Neural cell (in vitro differentiated cells): ENCODE measurements at regions not wholly inside any gene's neighbourhood (a gene's known extent, or its start where the extent isn't known, plus 50 kb on each side); places are given as distances from the start of the nearest gene placed in this dataset.

Source experiments
- H2AFZ ChIP-seq: fragments of 200-600, 300-800 bp; sonication (generic), shearing (Covaris generic); 2 replicates; pipeline ENCODE4 v1.6.0; 2014; ENCODE audit warnings: low read depth, mild to moderate bottlenecking, antibody characterized with exemption, low read length, moderate library complexity
- H3F3A ChIP-seq: fragments of 200-600 bp; shearing (Covaris generic); 2 replicates; pipeline ENCODE4 v1.6.1; 2016; ENCODE audit warnings: mild to moderate bottlenecking, moderate library complexity, mixed read lengths, antibody characterized with exemption, low read length; ENCODE audit not compliant: insufficient read depth, poor library complexity, severe bottlenecking
- H3K27ac ChIP-seq: fragments of 200-600, 300-800 bp; sonication (generic), shearing (Covaris generic); 2 replicates; pipeline ENCODE4 v1.5.1; 2014; ENCODE audit warnings: mild to moderate bottlenecking, low read length, moderate library complexity
- H3K27me3 ChIP-seq: fragments of 300-800, 200-600 bp; sonication (generic), shearing (Covaris generic); 2 replicates; pipeline ENCODE4 v1.6.0; 2014; ENCODE audit warnings: mild to moderate bottlenecking, low read depth, low read length, moderate library complexity; ENCODE audit not compliant: insufficient read depth
- H3K36me3 ChIP-seq: fragments of 300-800, 200-600 bp; sonication (generic), shearing (Covaris generic); 2 replicates; pipeline ENCODE4 v1.5.1; 2014; ENCODE audit warnings: mild to moderate bottlenecking, antibody characterized with exemption, low read length, moderate library complexity; ENCODE audit not compliant: insufficient read depth
- H3K4me2 ChIP-seq: fragments of 300-800, 200-600 bp; sonication (generic), shearing (Covaris generic); 2 replicates; pipeline ENCODE4 v1.6.0; 2014; ENCODE audit warnings: mild to moderate bottlenecking, low read length
- H3K4me3 ChIP-seq: fragments of 300-800, 200-600 bp; sonication (generic), shearing (Covaris generic); 2 replicates; pipeline ENCODE4 v1.5.1; 2014; ENCODE audit warnings: mild to moderate bottlenecking, low read length, moderate library complexity
- H3K79me2 ChIP-seq: fragments of 200-600 bp; shearing (Covaris generic); replicated peaks from 2 replicates; pipeline ENCODE4 v1.6.0; 2014; ENCODE audit warnings: mild to moderate bottlenecking, low read length, moderate library complexity; ENCODE audit not compliant: insufficient read depth
- H3K9ac ChIP-seq: fragments of 300-800, 200-600 bp; sonication (generic), shearing (Covaris generic); 2 replicates; pipeline ENCODE4 v1.6.1; 2016; ENCODE audit warnings: mild to moderate bottlenecking, low read length, mixed read lengths
- H3K9me2 ChIP-seq: fragments of 200-600 bp; shearing (Covaris generic); 2 replicates; pipeline ENCODE4 v1.6.1; 2016; ENCODE audit warnings: mild to moderate bottlenecking, low read length, mixed read lengths; ENCODE audit not compliant: insufficient read depth
- H3K9me3 ChIP-seq: fragments of 200-600, 300-800 bp; sonication (generic), shearing (Covaris generic); 2 replicates; pipeline ENCODE4 v1.6.1; 2016; ENCODE audit warnings: mild to moderate bottlenecking, mixed run types, low read length, moderate library complexity, mixed read lengths
- H4K20me1 ChIP-seq: fragments of 200-600 bp; shearing (Covaris generic); 2 replicates; pipeline ENCODE4 v1.6.1; 2016; ENCODE audit warnings: mild to moderate bottlenecking, mixed run types; ENCODE audit not compliant: insufficient read depth
- CTCF ChIP-seq: fragments of 450-650 bp; IDR thresholded peaks from 2 replicates; pipeline ENCODE4 v1.5.1; 2014; ENCODE audit warnings: antibody characterized with exemption, mild to moderate bottlenecking, moderate library complexity; ENCODE audit not compliant: poor library complexity, severe bottlenecking
- EP300 ChIP-seq: fragments of 450-650 bp; conservative IDR thresholded peaks from 2 replicates; pipeline ENCODE4 v1.6.1; 2014; ENCODE audit warnings: antibody characterized with exemption, mild to moderate bottlenecking, moderate library complexity; ENCODE audit not compliant: poor library complexity, severe bottlenecking
- EZH2 ChIP-seq: fragments of 200-600, 300-800 bp; shearing (Covaris generic), sonication (generic); IDR thresholded peaks from 2 replicates; pipeline ENCODE4 v1.6.1; 2014; ENCODE audit warnings: antibody characterized with exemption, low read length, borderline replicate concordance, mild to moderate bottlenecking; ENCODE audit not compliant: insufficient read depth, poor library complexity, severe bottlenecking
- MXI1 ChIP-seq: fragments of 450-650 bp; conservative IDR thresholded peaks from 2 replicates; pipeline ENCODE4 v1.6.1; 2014; ENCODE audit warnings: antibody characterized with exemption, mild to moderate bottlenecking; ENCODE audit not compliant: poor library complexity, severe bottlenecking
- POLR2AphosphoS5 ChIP-seq: IDR thresholded peaks from 2 replicates; pipeline ENCODE4 v1.6.1; 2012
- RAD21 ChIP-seq: fragments of 450-650 bp; conservative IDR thresholded peaks from 2 replicates; pipeline ENCODE4 v1.6.1; 2014; ENCODE audit warnings: antibody characterized with exemption, mild to moderate bottlenecking, moderate library complexity
- SMC3 ChIP-seq: fragments of 450-650 bp; conservative IDR thresholded peaks from 2 replicates; pipeline ENCODE4 v1.6.1; 2014; ENCODE audit warnings: antibody characterized with exemption, mild to moderate bottlenecking, moderate library complexity; ENCODE audit not compliant: poor library complexity
- TAF1 ChIP-seq: IDR thresholded peaks from 2 replicates; pipeline ENCODE4 v1.6.1; 2012; ENCODE audit warnings: low read depth
- TF ChIP-seq, protein P1 (sequence below): IDR thresholded peaks from 2 replicates; pipeline ENCODE4 v1.6.1; 2012; ENCODE audit warnings: borderline replicate concordance

DNA sequence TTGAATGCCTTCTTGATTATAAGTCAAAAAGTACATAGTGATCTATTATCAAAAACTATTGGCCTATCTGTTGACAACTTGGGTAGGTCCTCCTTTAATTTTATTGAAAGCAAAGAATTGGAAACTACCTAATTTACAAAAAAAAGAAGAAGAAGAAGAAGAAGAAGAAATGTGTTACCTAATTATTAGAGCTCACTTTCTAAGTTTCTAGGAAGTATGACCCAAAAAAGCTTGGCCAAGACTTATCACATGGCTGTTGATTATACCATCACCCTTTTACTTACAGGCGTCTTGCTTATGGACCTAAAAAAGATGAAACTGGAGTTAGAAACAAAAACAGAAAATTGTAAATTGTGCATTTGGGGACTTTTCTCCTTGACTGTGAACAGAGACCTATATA is 81.8 kb upstream of the PIK3CG start:
- H2AFZ ChIP-seq = no peak overlapping the region
- TF ChIP-seq EZH2 = no peak
- TF ChIP-seq EP300 = no peak
- TF ChIP-seq CTCF = no peak
- no peak for TF ChIP-seq SMC3
- TF ChIP-seq, protein P1, sequence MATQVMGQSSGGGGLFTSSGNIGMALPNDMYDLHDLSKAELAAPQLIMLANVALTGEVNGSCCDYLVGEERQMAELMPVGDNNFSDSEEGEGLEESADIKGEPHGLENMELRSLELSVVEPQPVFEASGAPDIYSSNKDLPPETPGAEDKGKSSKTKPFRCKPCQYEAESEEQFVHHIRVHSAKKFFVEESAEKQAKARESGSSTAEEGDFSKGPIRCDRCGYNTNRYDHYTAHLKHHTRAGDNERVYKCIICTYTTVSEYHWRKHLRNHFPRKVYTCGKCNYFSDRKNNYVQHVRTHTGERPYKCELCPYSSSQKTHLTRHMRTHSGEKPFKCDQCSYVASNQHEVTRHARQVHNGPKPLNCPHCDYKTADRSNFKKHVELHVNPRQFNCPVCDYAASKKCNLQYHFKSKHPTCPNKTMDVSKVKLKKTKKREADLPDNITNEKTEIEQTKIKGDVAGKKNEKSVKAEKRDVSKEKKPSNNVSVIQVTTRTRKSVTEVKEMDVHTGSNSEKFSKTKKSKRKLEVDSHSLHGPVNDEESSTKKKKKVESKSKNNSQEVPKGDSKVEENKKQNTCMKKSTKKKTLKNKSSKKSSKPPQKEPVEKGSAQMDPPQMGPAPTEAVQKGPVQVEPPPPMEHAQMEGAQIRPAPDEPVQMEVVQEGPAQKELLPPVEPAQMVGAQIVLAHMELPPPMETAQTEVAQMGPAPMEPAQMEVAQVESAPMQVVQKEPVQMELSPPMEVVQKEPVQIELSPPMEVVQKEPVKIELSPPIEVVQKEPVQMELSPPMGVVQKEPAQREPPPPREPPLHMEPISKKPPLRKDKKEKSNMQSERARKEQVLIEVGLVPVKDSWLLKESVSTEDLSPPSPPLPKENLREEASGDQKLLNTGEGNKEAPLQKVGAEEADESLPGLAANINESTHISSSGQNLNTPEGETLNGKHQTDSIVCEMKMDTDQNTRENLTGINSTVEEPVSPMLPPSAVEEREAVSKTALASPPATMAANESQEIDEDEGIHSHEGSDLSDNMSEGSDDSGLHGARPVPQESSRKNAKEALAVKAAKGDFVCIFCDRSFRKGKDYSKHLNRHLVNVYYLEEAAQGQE = no peak
- TF ChIP-seq MXI1 = no peak
- TF ChIP-seq POLR2AphosphoS5 = no peak
- TF ChIP-seq RAD21 = no peak
- no peak for TF ChIP-seq TAF1
- H3K9me2 ChIP-seq = no peaks in the 10 kb centered on the region
- no peak overlapping the region for H3K9ac ChIP-seq
- H3K4me3 ChIP-seq = no peak overlapping the region
- H3K9me3 ChIP-seq = no peaks in the 10 kb centered on the region
- H3K4me2 ChIP-seq = no peak overlapping the region
- no peaks in the 10 kb centered on the region for H3K79me2 ChIP-seq
- no peaks in the 10 kb centered on the region for H4K20me1 ChIP-seq
- H3K27me3 ChIP-seq = no peaks in the 10 kb centered on the region
- no peaks in the 10 kb centered on the region for H3F3A ChIP-seq
- no peaks in the 10 kb centered on the region for H3K36me3 ChIP-seq
- H3K27ac ChIP-seq = no peak overlapping the region

DNA sequence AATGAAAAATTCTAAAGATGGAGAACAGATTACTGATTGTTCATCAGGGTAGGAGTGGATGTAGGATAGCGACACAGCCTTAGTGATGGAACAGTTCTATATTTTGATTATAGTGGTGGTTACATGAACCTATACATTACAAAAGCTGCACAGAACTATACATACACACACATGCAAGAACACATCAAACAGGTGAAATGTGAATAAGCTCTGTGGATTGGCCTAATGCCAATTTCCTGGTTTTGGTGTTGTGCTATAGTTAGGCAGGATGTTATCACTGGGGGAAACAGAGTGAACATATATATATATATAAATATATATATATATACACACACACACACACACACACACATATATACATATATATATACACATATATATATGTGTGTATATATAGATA is 76.4 kb upstream of the PIK3CG start:
- Histone ChIP-seq H2AFZ (no peak overlapping the region), H3K9me3 (no peaks in the 10 kb centered on the region)

More for the DNA sequence above, 76.4 kb upstream of the PIK3CG start:
- H3K79me2 ChIP-seq = no peaks in the 10 kb centered on the region
- H3K9me2 ChIP-seq = no peaks in the 10 kb centered on the region
- H3K27ac ChIP-seq = no peak overlapping the region
- H3K4me3 ChIP-seq = no peak overlapping the region
- H3K9ac ChIP-seq = no peak overlapping the region
- no peaks in the 10 kb centered on the region for H4K20me1 ChIP-seq
- H3K27me3 ChIP-seq = no peaks in the 10 kb centered on the region
- H3F3A ChIP-seq = no peaks in the 10 kb centered on the region
- no peaks in the 10 kb centered on the region for H3K36me3 ChIP-seq
- H3K4me2 ChIP-seq = no peak overlapping the region
- TF ChIP-seq EZH2 = no peak
- no peak for TF ChIP-seq POLR2AphosphoS5
- no peak for TF ChIP-seq EP300
- no peak for TF ChIP-seq RAD21
- TF ChIP-seq CTCF = no peak
- TF ChIP-seq TAF1 = no peak
- TF ChIP-seq, protein P1 = no peak
- TF ChIP-seq SMC3 = no peak
- TF ChIP-seq MXI1 = no peak
